HG03064 (cell line): ENCODE measurements at regions not wholly inside any gene's neighbourhood (a gene's known extent, or its start where the extent isn't known, plus 50 kb on each side); places are given as distances from the start of the nearest gene placed in this dataset.
"Not testable (repeated sequence)": the region's sequence is repeated elsewhere in the genome, so short reads cannot be mapped to it uniquely, and the experiment has no call there.

Source experiments
- ATAC-seq: cut with Tn5 transposase; IDR thresholded peaks from one replicate; pipeline ENCODE4 v1.9.1; 2021; ENCODE audit warnings: low read depth; ENCODE audit not compliant: unreplicated experiment

GRCh38 chr14:96682401-96682800 is 114.8 kb upstream of the VRK1 start:
- ATAC-seq, result no peak

GRCh38 chr14:96683562-96684289 is 113.5 kb upstream of the VRK1 start:
- no peak for ATAC-seq

GRCh38 chr14:96686126-96686525 is 111.1 kb upstream of the VRK1 start:
- no peak for ATAC-seq

- ATAC-seq, result no peak
These were observed 108.6 kb upstream of the VRK1 start for GRCh38 chr14:96688629-96689028.

- ATAC-seq, result no peak
These were observed 106.3 kb upstream of the VRK1 start for GRCh38 chr14:96690713-96691383.

GRCh38 chr14:96693252-96693820 is 103.8 kb upstream of the VRK1 start:
- no peak for ATAC-seq

GRCh38 chr14:96693987-96694386 is 103.2 kb upstream of the VRK1 start:
- ATAC-seq, result no peak

- no peak for ATAC-seq
These were observed 98.1 kb upstream of the VRK1 start for GRCh38 chr14:96698960-96699539.

GRCh38 chr14:96699666-96700065 is 97.5 kb upstream of the VRK1 start:
- no peak for ATAC-seq

GRCh38 chr14:96702831-96703230 is 94.4 kb upstream of the VRK1 start:
- no peak for ATAC-seq

- no peak for ATAC-seq
These were observed 91.6 kb upstream of the VRK1 start for GRCh38 chr14:96705422-96706092.

- ATAC-seq, result no peak
These were observed 90.3 kb upstream of the VRK1 start for GRCh38 chr14:96706893-96707292.

- ATAC-seq, result no peak
These were observed 87.0 kb upstream of the VRK1 start for GRCh38 chr14:96710060-96710666.

- ATAC-seq, result no peak
These were observed 85.5 kb upstream of the VRK1 start for GRCh38 chr14:96711559-96712267.

- ATAC-seq, result no peak
These were observed 83.8 kb upstream of the VRK1 start for GRCh38 chr14:96713426-96713825.

- ATAC-seq, result not testable (repeated sequence)
These were observed 82.6 kb upstream of the VRK1 start for GRCh38 chr14:96714537-96714936.

- ATAC-seq, result no peak
These were observed 80.1 kb upstream of the VRK1 start for GRCh38 chr14:96717116-96717515.

- no peak for ATAC-seq
These were observed 78.8 kb upstream of the VRK1 start for GRCh38 chr14:96718407-96718806.

- ATAC-seq, result not testable (repeated sequence)
These were observed 76.5 kb upstream of the VRK1 start for GRCh38 chr14:96720702-96721101.

- ATAC-seq, result no peak
These were observed 74.4 kb upstream of the VRK1 start for GRCh38 chr14:96722736-96723135.
